ENCODE measurements at regions not wholly inside any gene's neighbourhood (a gene's known extent, or its start where the extent isn't known, plus 50 kb on each side); places are given as distances from the start of the nearest gene placed in this dataset.

GRCh38 chr1:113286156-113286555, 104.2 kb upstream of the MAGI3 start:
- TF ChIP-seq, protein P1, sequence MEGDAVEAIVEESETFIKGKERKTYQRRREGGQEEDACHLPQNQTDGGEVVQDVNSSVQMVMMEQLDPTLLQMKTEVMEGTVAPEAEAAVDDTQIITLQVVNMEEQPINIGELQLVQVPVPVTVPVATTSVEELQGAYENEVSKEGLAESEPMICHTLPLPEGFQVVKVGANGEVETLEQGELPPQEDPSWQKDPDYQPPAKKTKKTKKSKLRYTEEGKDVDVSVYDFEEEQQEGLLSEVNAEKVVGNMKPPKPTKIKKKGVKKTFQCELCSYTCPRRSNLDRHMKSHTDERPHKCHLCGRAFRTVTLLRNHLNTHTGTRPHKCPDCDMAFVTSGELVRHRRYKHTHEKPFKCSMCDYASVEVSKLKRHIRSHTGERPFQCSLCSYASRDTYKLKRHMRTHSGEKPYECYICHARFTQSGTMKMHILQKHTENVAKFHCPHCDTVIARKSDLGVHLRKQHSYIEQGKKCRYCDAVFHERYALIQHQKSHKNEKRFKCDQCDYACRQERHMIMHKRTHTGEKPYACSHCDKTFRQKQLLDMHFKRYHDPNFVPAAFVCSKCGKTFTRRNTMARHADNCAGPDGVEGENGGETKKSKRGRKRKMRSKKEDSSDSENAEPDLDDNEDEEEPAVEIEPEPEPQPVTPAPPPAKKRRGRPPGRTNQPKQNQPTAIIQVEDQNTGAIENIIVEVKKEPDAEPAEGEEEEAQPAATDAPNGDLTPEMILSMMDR (IDR thresholded peaks at IDR 0.05): no peak
- no peak for TF ChIP-seq POLR2A (IDR thresholded peaks at IDR 0.05; ENCODE audit: low read depth)

All from esophagus muscularis mucosa (tissue), 3 donors.